ENCODE measurements at regions not wholly inside any gene's neighbourhood (a gene's known extent, or its start where the extent isn't known, plus 50 kb on each side); places are given as distances from the start of the nearest gene placed in this dataset.

DNA sequence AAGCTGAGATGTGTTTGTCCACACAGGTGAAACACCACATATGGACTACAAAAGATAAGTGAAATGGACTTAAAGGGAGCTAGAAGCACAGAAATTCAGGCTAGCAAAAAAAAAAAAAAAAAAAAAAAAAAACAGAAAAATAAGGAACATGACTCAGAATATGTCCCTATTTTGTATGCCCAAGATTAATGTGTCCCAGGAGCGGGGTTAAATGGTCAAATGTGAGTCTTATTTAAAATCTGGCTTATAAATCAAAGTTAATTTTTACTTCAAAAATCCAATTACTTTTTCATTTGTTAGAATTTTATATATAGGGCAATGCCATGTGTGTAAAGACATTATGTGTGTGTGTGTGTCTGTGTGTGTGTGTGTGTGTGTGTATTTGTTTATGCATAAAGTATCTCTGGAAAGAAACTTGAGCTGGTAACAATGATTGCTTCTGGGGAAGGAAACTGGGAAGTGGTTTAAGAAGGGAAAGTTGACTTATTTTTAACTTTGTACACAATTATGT lies 986.5 kb downstream of the ROBO2 start:
- no peaks in the 10 kb centered on the region for H3K27me3 ChIP-seq (ENCODE audit: control insufficient read depth in 2 of 2, insufficient read depth in 2 of 2, low read length in 2 of 2)
- FAIRE-seq = no peak
- H3K4me2 ChIP-seq (ENCODE audit: insufficient read depth, low read length) = no peak overlapping the region
- TF ChIP-seq, protein P1, sequence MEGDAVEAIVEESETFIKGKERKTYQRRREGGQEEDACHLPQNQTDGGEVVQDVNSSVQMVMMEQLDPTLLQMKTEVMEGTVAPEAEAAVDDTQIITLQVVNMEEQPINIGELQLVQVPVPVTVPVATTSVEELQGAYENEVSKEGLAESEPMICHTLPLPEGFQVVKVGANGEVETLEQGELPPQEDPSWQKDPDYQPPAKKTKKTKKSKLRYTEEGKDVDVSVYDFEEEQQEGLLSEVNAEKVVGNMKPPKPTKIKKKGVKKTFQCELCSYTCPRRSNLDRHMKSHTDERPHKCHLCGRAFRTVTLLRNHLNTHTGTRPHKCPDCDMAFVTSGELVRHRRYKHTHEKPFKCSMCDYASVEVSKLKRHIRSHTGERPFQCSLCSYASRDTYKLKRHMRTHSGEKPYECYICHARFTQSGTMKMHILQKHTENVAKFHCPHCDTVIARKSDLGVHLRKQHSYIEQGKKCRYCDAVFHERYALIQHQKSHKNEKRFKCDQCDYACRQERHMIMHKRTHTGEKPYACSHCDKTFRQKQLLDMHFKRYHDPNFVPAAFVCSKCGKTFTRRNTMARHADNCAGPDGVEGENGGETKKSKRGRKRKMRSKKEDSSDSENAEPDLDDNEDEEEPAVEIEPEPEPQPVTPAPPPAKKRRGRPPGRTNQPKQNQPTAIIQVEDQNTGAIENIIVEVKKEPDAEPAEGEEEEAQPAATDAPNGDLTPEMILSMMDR (IDR thresholded peaks at IDR 0.05; ENCODE audit: extremely low read depth in 1 of 2, insufficient read depth in 1 of 2, low read depth in 1 of 2, low read length in 2 of 2) = no peak
- TF ChIP-seq MYC (IDR thresholded peaks at IDR 0.05; ENCODE audit: low read depth, low read length) = no peak
- TF ChIP-seq POLR2AphosphoS5 (IDR thresholded peaks at IDR 0.05; ENCODE audit: insufficient read depth, low read depth, low read length) = no peak
- no peak for TF ChIP-seq GATA2 (IDR thresholded peaks at IDR 0.05; ENCODE audit: insufficient read depth, insufficient read length, low read depth, low read length)
- TF ChIP-seq EZH2 (IDR thresholded peaks at IDR 0.05; ENCODE audit: borderline replicate concordance, low read depth, low read length, severe bottlenecking) = no peak
- TF ChIP-seq FOS (IDR thresholded peaks at IDR 0.05; ENCODE audit: borderline replicate concordance, insufficient read depth, low read length) = no peak
- no peak for TF ChIP-seq JUN (IDR thresholded peaks at IDR 0.05; ENCODE audit: borderline replicate concordance, insufficient read depth, insufficient read length, low read depth)
- TF ChIP-seq, protein P2, sequence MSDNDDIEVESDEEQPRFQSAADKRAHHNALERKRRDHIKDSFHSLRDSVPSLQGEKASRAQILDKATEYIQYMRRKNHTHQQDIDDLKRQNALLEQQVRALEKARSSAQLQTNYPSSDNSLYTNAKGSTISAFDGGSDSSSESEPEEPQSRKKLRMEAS (IDR thresholded peaks at IDR 0.05; ENCODE audit: insufficient read depth, insufficient read length) = no peak
- no peak for TF ChIP-seq POLR2A (IDR thresholded peaks at IDR 0.05; ENCODE audit: low read depth, low read length)
- no peaks in the 10 kb centered on the region for H3K9me3 ChIP-seq (replicated peaks; ENCODE audit: control insufficient read depth, insufficient read depth, low read length)
- no peak overlapping the region for H2AFZ ChIP-seq (ENCODE audit: low read depth, low read length)
- H3K79me2 ChIP-seq (ENCODE audit: control insufficient read depth, insufficient read depth, low read length) = no peaks in the 10 kb centered on the region
- H3K9me1 ChIP-seq (replicated peaks; ENCODE audit: control insufficient read depth, extremely low read depth, insufficient read depth, low read length) = no peaks in the 10 kb centered on the region
- CTCF ChIA-PET = interaction anchor here (0.6 to 0.7 kb wide), 2 partner anchors 103 to 179 kb away, joined by 3 read pairs; no protein-coding TSS in a partner anchor
- no peak overlapping the region for H3K9ac ChIP-seq (replicated peaks; ENCODE audit: extremely low read depth, insufficient read depth, low read length)
- H3K4me3 ChIP-seq (replicated peaks in 1 of 3; ENCODE audit: insufficient read depth in 1 of 3, low read depth in 1 of 3, low read length in 3 of 3) = no peak overlapping the region
- H4K20me1 ChIP-seq (replicated peaks; ENCODE audit: control insufficient read depth, extremely low read depth, insufficient read depth, low read length) = no peaks in the 10 kb centered on the region
- H3K36me3 ChIP-seq (ENCODE audit: control insufficient read depth in 2 of 2, extremely low read depth in 1 of 2, insufficient read depth in 2 of 2, low read length in 2 of 2) = no peaks in the 10 kb centered on the region
- intact Hi-C loops (cut with micrococcal nuclease) = no loop called here
- H3K4me1 ChIP-seq (ENCODE audit: control insufficient read depth, extremely low read depth, insufficient read depth, low read length) = no peaks in the 10 kb centered on the region
- no peak for DNase-seq (ENCODE audit: low read depth, low spot score)
- H3K27ac ChIP-seq (ENCODE audit: insufficient read depth, low read depth, low read length) = no peak overlapping the region
- dilution Hi-C loops (cut with MboI; ENCODE audit: extremely low pct_ligation_motif_present, low sequenced_read_pairs) = no loop called here
- POLR2A ChIA-PET = no interaction called here
- BruUV-seq (replicated peaks) = no TSS peak

Measured in endothelial cell of umbilical vein (primary cell).